Muscle of leg (tissue), 3 donors: ENCODE measurements at regions not wholly inside any gene's neighbourhood (a gene's known extent, or its start where the extent isn't known, plus 50 kb on each side); places are given as distances from the start of the nearest gene placed in this dataset.

Experiments
- DNase-seq: peaks from one replicate; pipeline ENCODE4 v3.0.0; 2013
- H3K27ac ChIP-seq: one replicate; pipeline ENCODE4 v1.5.1; 2013; ENCODE audit warnings: mild to moderate bottlenecking, low read length, control low read depth
- H3K27me3 ChIP-seq: one replicate; pipeline ENCODE4 v1.6.1; 2013; ENCODE audit warnings: low read length; ENCODE audit not compliant: control insufficient read depth, insufficient read depth
- H3K36me3 ChIP-seq: one replicate; pipeline ENCODE4 v1.6.1; 2013; ENCODE audit warnings: low read length; ENCODE audit not compliant: control insufficient read depth, insufficient read depth
- H3K4me1 ChIP-seq: one replicate; pipeline ENCODE4 v1.6.1; 2013; ENCODE audit warnings: low read length; ENCODE audit not compliant: control insufficient read depth, insufficient read depth
- H3K4me3 ChIP-seq: one replicate; pipeline ENCODE4 v1.5.1; 2013; ENCODE audit warnings: low read length, control low read depth
- H3K9me3 ChIP-seq: replicated peaks from 2 replicates; pipeline ENCODE4 v1.6.1; 2013; ENCODE audit warnings: low read depth, low read length; ENCODE audit not compliant: control insufficient read depth
- WGBS: methylation state at CpG from one replicate; pipeline ENCODE4 v1.1.5; 2013; ENCODE audit warnings: missing lambda C conversion rate; ENCODE audit not compliant: insufficient coverage; 5-methylcytosine and 5-hydroxymethylcytosine counted together

DNA sequence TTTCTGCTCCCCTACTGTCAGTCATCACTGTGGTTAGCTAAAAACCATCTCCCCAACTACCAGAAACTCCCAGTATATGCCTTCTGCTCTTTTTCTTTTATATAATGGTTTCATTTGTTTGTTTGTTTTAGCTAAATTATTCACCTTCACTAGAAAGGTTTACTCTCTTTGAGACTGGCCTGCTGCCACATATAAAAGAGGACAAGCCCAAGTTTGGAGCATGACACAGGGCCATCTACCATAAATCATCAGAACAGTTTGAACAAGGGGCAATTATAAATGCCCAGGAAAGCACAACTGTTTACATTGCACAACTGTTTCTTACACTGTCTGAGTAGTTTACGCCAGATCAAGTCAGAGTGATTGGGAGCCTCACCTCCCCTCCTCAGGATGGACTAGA, 471.0 kb upstream of the PIK3C3 start:
- WGBS, result 67% methylated on average over 1 of the region's 1 CpG

GRCh38 chr18:41482501-41482900, 472.5 kb upstream of the PIK3C3 start:
- no peaks in the 10 kb centered on the region for H3K36me3 ChIP-seq
- H3K27me3 ChIP-seq, result no peaks in the 10 kb centered on the region
- H3K4me1 ChIP-seq, result no peaks in the 10 kb centered on the region
- no peak overlapping the region for H3K27ac ChIP-seq
- no CpG with 5 or more reads among the region's 4 CpGs for WGBS
- H3K9me3 ChIP-seq, result no peaks in the 10 kb centered on the region
- no peak overlapping the region for H3K4me3 ChIP-seq
- no peak for DNase-seq

More for the DNA sequence above, 471.0 kb upstream of the PIK3C3 start:
- Histone ChIP-seq H3K4me1 (no peaks in the 10 kb centered on the region), H3K27me3 (no peaks in the 10 kb centered on the region), H3K9me3 (no peaks in the 10 kb centered on the region), H3K36me3 (no peaks in the 10 kb centered on the region), H3K27ac (no peak overlapping the region), H3K4me3 (no peak overlapping the region)
- no peak for DNase-seq

DNA sequence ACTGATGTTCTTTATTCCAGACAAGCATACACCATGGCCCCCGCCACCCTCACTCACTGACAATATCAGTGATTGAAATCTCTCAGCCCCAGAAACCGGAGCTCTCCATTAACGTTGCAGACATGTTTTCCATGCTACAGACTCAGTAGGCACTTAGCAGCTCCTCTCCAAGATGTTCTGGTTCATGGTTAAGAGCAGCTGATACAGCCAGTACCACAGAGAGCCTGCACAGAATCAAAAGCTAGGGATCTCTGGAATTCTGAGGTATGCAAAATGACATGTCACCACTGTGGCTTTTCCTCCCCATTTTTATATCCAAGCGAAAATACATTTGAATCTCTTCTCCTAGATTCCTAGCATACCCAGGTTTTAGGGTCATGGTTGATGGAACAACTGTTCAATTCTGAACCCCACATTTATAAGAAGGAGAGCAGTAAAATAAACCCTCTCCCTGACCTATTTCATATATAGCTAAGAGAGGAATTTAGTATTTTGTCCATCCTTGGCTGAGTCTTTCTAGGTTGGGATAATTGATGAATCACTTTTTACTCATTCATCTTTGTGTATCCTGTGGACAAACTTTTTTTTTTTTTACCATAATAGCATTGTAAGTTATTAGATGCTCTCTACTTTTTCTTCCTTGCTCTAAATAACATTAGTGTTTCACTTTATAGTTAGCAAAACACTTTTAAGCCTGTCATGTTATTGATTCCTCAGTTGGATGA, 488.4 kb upstream of the PIK3C3 start:
- H3K27me3 ChIP-seq, result no peaks in the 10 kb centered on the region
- H3K9me3 ChIP-seq, result no peaks in the 10 kb centered on the region
- H3K4me3 ChIP-seq, result no peak overlapping the region
- no peaks in the 10 kb centered on the region for H3K36me3 ChIP-seq
- WGBS, result 78% methylated on average over 3 of the region's 4 CpGs
- no peaks in the 10 kb centered on the region for H3K4me1 ChIP-seq
- no peak overlapping the region for H3K27ac ChIP-seq
- no peak for DNase-seq

DNA sequence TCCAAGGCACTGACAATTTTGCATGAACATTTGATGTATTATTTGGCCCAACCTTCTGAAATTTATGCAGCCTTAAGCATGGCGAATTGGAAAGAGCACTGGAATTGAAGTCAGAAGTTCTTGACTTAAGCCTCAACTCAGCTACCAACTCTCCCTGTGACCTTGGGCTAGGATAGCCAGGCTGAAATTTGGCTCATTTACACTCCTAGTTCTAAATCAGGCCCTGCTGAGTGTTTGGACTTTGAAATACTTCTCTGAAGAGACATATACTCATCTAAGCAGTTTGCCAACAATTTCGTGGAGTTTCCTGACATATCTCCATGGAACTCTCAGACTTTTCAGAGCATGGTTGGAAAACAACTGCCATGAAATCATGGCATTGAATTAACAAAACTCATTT, 489.6 kb upstream of the PIK3C3 start:
- no peaks in the 10 kb centered on the region for H3K4me1 ChIP-seq
- H3K27ac ChIP-seq, result no peak overlapping the region
- H3K9me3 ChIP-seq, result no peaks in the 10 kb centered on the region
- 60% methylated on average over 1 of the region's 2 CpGs for WGBS
- no peak overlapping the region for H3K4me3 ChIP-seq
- no peak for DNase-seq
- H3K27me3 ChIP-seq, result no peaks in the 10 kb centered on the region
- no peaks in the 10 kb centered on the region for H3K36me3 ChIP-seq

- H3K36me3 ChIP-seq, result no peaks in the 10 kb centered on the region
- H3K9me3 ChIP-seq, result no peaks in the 10 kb centered on the region
- H3K4me1 ChIP-seq, result no peaks in the 10 kb centered on the region
- no peak for DNase-seq
- H3K4me3 ChIP-seq, result no peak overlapping the region
- no peak overlapping the region for H3K27ac ChIP-seq
- WGBS, result no CpG with 5 or more reads among the region's 1 CpG
- no peaks in the 10 kb centered on the region for H3K27me3 ChIP-seq
Observed at GRCh38 chr18:41464278-41464677, 490.8 kb upstream of the PIK3C3 start.

GRCh38 chr18:41462946-41463345, 492.1 kb upstream of the PIK3C3 start:
- Histone ChIP-seq H3K9me3 (no peaks in the 10 kb centered on the region), H3K27me3 (no peaks in the 10 kb centered on the region), H3K27ac (no peak overlapping the region), H3K36me3 (no peaks in the 10 kb centered on the region), H3K4me3 (no peak overlapping the region), H3K4me1 (no peaks in the 10 kb centered on the region)
- no CpG with 5 or more reads among the region's 1 CpG for WGBS
- DNase-seq, result no peak

- no peaks in the 10 kb centered on the region for H3K4me1 ChIP-seq
- H3K9me3 ChIP-seq, result no peaks in the 10 kb centered on the region
- no peaks in the 10 kb centered on the region for H3K36me3 ChIP-seq
- H3K4me3 ChIP-seq, result no peak overlapping the region
- 50% methylated on average over 1 of the region's 2 CpGs for WGBS
- H3K27me3 ChIP-seq, result no peaks in the 10 kb centered on the region
- no peak overlapping the region for H3K27ac ChIP-seq
- DNase-seq, result no peak
Observed at GRCh38 chr18:41461114-41461513, 493.9 kb upstream of the PIK3C3 start.

GRCh38 chr18:41459656-41460055, 495.4 kb upstream of the PIK3C3 start:
- no CpG with 5 or more reads among the region's 2 CpGs for WGBS
- H3K36me3 ChIP-seq, result no peaks in the 10 kb centered on the region
- DNase-seq, result no peak
- H3K27ac ChIP-seq, result no peak overlapping the region
- H3K4me3 ChIP-seq, result no peak overlapping the region
- H3K9me3 ChIP-seq, result no peaks in the 10 kb centered on the region
- H3K4me1 ChIP-seq, result no peaks in the 10 kb centered on the region
- no peaks in the 10 kb centered on the region for H3K27me3 ChIP-seq

- no peak overlapping the region for H3K4me3 ChIP-seq
- no peaks in the 10 kb centered on the region for H3K27me3 ChIP-seq
- H3K9me3 ChIP-seq, result no peaks in the 10 kb centered on the region
- WGBS, result 84% methylated on average over 2 of the region's 3 CpGs
- no peaks in the 10 kb centered on the region for H3K4me1 ChIP-seq
- no peaks in the 10 kb centered on the region for H3K36me3 ChIP-seq
- H3K27ac ChIP-seq, result no peak overlapping the region
- no peak for DNase-seq
Observed at GRCh38 chr18:41458376-41458775, 496.7 kb upstream of the PIK3C3 start.

GRCh38 chr18:41457765-41458326, 497.2 kb upstream of the PIK3C3 start:
- WGBS, result 50% methylated on average over 9 of the region's 13 CpGs
- no peaks in the 10 kb centered on the region for H3K9me3 ChIP-seq

More at GRCh38 chr18:41457765-41458326, 497.2 kb upstream of the PIK3C3 start:
- no peaks in the 10 kb centered on the region for H3K27me3 ChIP-seq
- H3K27ac ChIP-seq, result no peak overlapping the region
- no peak overlapping the region for H3K4me3 ChIP-seq
- H3K36me3 ChIP-seq, result no peaks in the 10 kb centered on the region
- H3K4me1 ChIP-seq, result no peaks in the 10 kb centered on the region
- no peak for DNase-seq
